Thoracic aorta (tissue), 2 donors: ENCODE measurements at regions not wholly inside any gene's neighbourhood (a gene's known extent, or its start where the extent isn't known, plus 50 kb on each side); places are given as distances from the start of the nearest gene placed in this dataset.

Experiments used
- ATAC-seq: fragments of 150-250 bp; one replicate; pipeline ENCODE4 v1.8.0; 2017; ENCODE audit warnings: low read depth; ENCODE audit not compliant: insufficient number of reproducible peaks, low FRiP score
- DNase-seq: peaks from one replicate; pipeline ENCODE4 v3.0.0-alpha.2; 2020; ENCODE audit warnings: low spot score
- H3K27ac ChIP-seq, 2 donors: fragments of 200-600 bp; sonication (generic); 1 replicate in 1 of 2; 2 replicates in 1 of 2; pipeline ENCODE4 v1.5.1; 2016; ENCODE audit warnings: mild to moderate bottlenecking in 2 of 2, moderate library complexity in 2 of 2
- H3K27me3 ChIP-seq: fragments of 200-600 bp; sonication (generic); replicated peaks from 2 replicates; pipeline ENCODE4 v1.6.0; 2016; ENCODE audit warnings: mild to moderate bottlenecking; ENCODE audit not compliant: insufficient read depth
- H3K36me3 ChIP-seq: fragments of 200-600 bp; sonication (generic); one replicate; pipeline ENCODE4 v1.5.1; 2016
- H3K4me1 ChIP-seq, 2 donors: fragments of 200-600 bp; sonication (generic); 1 replicate in 1 of 2; 2 replicates in 1 of 2; pipeline versions ENCODE4 v1.5.1 to v1.6.0; 2016; ENCODE audit warnings: low read depth in 2 of 2, mild to moderate bottlenecking in 1 of 2; ENCODE audit not compliant: control insufficient read depth in 1 of 2
- H3K4me3 ChIP-seq: fragments of 200-600 bp; sonication (generic); 2 replicates; pipeline ENCODE4 v1.5.1; 2016; ENCODE audit warnings: mild to moderate bottlenecking
- H3K9me3 ChIP-seq: fragments of 200-600 bp; sonication (generic); 2 replicates; pipeline ENCODE4 v1.5.1; 2016
- CTCF ChIP-seq: fragments of 200-600 bp; sonication (generic); IDR thresholded peaks from one replicate; pipeline ENCODE4 v1.5.1; 2019; ENCODE audit warnings: antibody characterized with exemption

GRCh38 chr3:110628650-110629301 lies 442.8 kb upstream of the NECTIN3 start:
- Histone ChIP-seq H3K9me3 (no peaks in the 10 kb centered on the region), H3K4me3 (no peak overlapping the region), H3K4me1 (peaks cover 0 to 11% of the 10 kb centered on the region in 2 donors), H3K27ac (no peak overlapping the region), H3K36me3 (no peaks in the 10 kb centered on the region), H3K27me3 (no peaks in the 10 kb centered on the region)
- ATAC-seq, result no peak
- DNase-seq, result no peak
- no peak for TF ChIP-seq CTCF

- H3K36me3 ChIP-seq, result no peaks in the 10 kb centered on the region
- no peak overlapping the region for H3K27ac ChIP-seq
- H3K9me3 ChIP-seq, result no peaks in the 10 kb centered on the region
- H3K27me3 ChIP-seq, result no peaks in the 10 kb centered on the region
- DNase-seq (no peak), ATAC-seq (no peak)
- peaks cover 0 to 9% of the 10 kb centered on the region in 2 donors for H3K4me1 ChIP-seq
- no peak for TF ChIP-seq CTCF
- no peak overlapping the region for H3K4me3 ChIP-seq
Measured at GRCh38 chr3:110629917-110630316, 441.7 kb upstream of the NECTIN3 start.

GRCh38 chr3:110644203-110644602 lies 427.4 kb upstream of the NECTIN3 start:
- no peak overlapping the region for H3K27ac ChIP-seq
- DNase-seq, result no peak
- TF ChIP-seq CTCF, result no peak
- H3K4me1 ChIP-seq, result no peaks in the 10 kb centered on the region
- no peaks in the 10 kb centered on the region for H3K9me3 ChIP-seq
- no peak overlapping the region for H3K4me3 ChIP-seq
- no peaks in the 10 kb centered on the region for H3K27me3 ChIP-seq
- H3K36me3 ChIP-seq, result no peaks in the 10 kb centered on the region
- ATAC-seq, result no peak

- Histone ChIP-seq H3K27me3 (no peaks in the 10 kb centered on the region), H3K36me3 (no peaks in the 10 kb centered on the region), H3K9me3 (no peaks in the 10 kb centered on the region), H3K4me1 (no peaks in the 10 kb centered on the region), H3K4me3 (no peak overlapping the region), H3K27ac (no peak overlapping the region)
- ATAC-seq, result no peak
- no peak for TF ChIP-seq CTCF
- no peak for DNase-seq
Measured at GRCh38 chr3:110646055-110646454, 425.6 kb upstream of the NECTIN3 start.

GRCh38 chr3:110646496-110646895 lies 425.1 kb upstream of the NECTIN3 start:
- no peaks in the 10 kb centered on the region for H3K36me3 ChIP-seq
- DNase-seq (no peak), ATAC-seq (no peak)
- H3K27ac ChIP-seq, result no peak overlapping the region
- H3K27me3 ChIP-seq, result no peaks in the 10 kb centered on the region
- TF ChIP-seq CTCF, result no peak
- H3K4me3 ChIP-seq, result no peak overlapping the region
- H3K4me1 ChIP-seq, result no peaks in the 10 kb centered on the region
- no peaks in the 10 kb centered on the region for H3K9me3 ChIP-seq
